ENCODE measurements at regions not wholly inside any gene's neighbourhood (a gene's known extent, or its start where the extent isn't known, plus 50 kb on each side); places are given as distances from the start of the nearest gene placed in this dataset.

DNA sequence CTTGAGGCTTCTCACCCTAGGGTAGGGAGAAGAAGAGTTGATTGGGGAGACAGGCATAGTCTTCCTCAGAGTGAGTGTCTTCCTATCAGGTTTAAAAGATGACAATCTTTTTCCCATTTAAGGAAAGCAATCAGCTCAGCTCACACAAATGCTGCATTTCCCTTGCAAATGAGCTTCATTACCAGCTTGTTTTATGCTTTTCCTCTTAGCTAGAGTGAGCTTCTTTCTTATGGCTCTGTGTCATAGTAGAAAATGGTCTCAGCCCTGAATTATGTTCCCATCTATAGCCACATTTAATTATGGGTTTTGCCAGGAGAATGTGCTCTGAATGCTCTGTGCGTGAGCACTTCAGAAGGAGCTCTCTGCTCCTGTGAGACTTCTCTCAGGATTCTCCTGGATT, 112.8 kb upstream of the NCK2 start:
- TF ChIP-seq POLR2A (IDR thresholded peaks at IDR 0.05; ENCODE audit: extremely low read depth, insufficient read length) (no peak), MYC (IDR thresholded peaks at IDR 0.05; ENCODE audit: low read depth, low read length) (no peak)
- TF ChIP-seq, protein P1, sequence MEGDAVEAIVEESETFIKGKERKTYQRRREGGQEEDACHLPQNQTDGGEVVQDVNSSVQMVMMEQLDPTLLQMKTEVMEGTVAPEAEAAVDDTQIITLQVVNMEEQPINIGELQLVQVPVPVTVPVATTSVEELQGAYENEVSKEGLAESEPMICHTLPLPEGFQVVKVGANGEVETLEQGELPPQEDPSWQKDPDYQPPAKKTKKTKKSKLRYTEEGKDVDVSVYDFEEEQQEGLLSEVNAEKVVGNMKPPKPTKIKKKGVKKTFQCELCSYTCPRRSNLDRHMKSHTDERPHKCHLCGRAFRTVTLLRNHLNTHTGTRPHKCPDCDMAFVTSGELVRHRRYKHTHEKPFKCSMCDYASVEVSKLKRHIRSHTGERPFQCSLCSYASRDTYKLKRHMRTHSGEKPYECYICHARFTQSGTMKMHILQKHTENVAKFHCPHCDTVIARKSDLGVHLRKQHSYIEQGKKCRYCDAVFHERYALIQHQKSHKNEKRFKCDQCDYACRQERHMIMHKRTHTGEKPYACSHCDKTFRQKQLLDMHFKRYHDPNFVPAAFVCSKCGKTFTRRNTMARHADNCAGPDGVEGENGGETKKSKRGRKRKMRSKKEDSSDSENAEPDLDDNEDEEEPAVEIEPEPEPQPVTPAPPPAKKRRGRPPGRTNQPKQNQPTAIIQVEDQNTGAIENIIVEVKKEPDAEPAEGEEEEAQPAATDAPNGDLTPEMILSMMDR (IDR thresholded peaks at IDR 0.05; ENCODE audit: low read depth, low read length), result no peak
- TF ChIP-seq, protein P2, sequence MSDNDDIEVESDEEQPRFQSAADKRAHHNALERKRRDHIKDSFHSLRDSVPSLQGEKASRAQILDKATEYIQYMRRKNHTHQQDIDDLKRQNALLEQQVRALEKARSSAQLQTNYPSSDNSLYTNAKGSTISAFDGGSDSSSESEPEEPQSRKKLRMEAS (IDR thresholded peaks at IDR 0.05; ENCODE audit: low read depth, low read length), result no peak
- no peak for DNase-seq (ENCODE audit: low read depth)
- no peak overlapping the region for H3K4me3 ChIP-seq (ENCODE audit: low read depth, low read length)

DNA sequence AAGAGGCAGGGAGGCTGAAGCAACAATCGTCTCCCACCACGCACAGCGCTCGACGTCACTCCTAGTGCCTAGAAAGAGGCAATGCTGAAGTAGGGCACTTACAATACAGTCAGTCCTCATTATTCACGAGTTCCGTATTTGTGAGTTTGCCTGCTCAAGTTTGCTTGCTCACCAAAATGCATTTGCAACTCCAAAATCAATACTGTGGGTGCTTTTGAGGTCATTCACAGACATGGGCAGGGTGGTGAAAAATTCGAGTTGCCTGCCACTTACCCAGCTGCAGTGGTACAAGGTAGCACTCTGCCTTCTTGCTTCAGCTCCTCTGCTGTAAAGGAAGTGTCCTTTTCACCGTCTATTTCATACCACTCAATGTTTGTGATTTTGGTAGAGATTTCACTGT, 113.7 kb upstream of the NCK2 start:
- TF ChIP-seq POLR2A (IDR thresholded peaks at IDR 0.05; ENCODE audit: extremely low read depth, insufficient read length) (no peak), MYC (IDR thresholded peaks at IDR 0.05; ENCODE audit: low read depth, low read length) (no peak)
- TF ChIP-seq, protein P1 (IDR thresholded peaks at IDR 0.05; ENCODE audit: low read depth, low read length), result no peak
- TF ChIP-seq, protein P2 (IDR thresholded peaks at IDR 0.05; ENCODE audit: low read depth, low read length), result no peak
- DNase-seq (ENCODE audit: low read depth), result no peak
- no peak overlapping the region for H3K4me3 ChIP-seq (ENCODE audit: low read depth, low read length)

DNA sequence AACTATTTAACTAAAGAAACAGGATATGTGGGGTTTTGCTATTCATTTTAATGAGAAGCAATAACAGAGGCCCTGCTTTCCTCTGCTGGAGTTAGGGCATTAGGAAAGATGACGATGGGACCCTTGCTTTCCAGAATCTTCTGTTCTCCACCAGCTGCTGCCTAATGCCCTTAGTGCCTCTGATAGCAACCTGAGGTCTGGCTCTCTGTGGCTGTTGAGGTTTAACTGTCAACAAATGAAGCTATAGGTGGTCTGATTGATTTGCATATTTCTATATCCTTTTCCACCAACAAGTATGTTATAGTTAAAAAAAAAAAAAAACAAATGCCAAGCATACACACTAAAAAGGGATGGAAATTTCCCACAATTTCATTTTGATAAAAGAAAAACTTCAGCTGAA, 115.1 kb upstream of the NCK2 start:
- TF ChIP-seq POLR2A (IDR thresholded peaks at IDR 0.05; ENCODE audit: extremely low read depth, insufficient read length) (no peak), MYC (IDR thresholded peaks at IDR 0.05; ENCODE audit: low read depth, low read length) (no peak)
- TF ChIP-seq, protein P2 (IDR thresholded peaks at IDR 0.05; ENCODE audit: low read depth, low read length), result no peak
- TF ChIP-seq, protein P1 (IDR thresholded peaks at IDR 0.05; ENCODE audit: low read depth, low read length), result no peak
- H3K4me3 ChIP-seq (ENCODE audit: low read depth, low read length), result no peak overlapping the region
- no peak for DNase-seq (ENCODE audit: low read depth)

DNA sequence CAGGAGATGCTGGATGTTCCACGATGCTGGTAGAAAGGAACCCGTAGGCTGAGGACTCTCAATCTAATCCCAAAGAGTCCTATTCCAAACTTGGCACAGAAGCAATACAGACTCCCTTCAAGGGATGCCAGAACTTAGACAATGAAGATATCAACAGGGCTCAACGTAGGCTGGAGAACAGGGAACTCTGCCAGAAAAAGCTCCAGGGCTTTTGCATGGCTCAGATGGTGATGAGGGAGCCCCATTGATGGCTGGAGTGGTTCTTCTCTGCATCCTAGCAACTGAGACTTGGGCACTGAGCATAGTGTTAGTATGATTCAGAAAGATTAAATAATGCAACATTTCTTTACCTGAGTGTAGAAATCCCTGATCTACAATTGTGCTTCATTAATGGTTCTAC, 117.2 kb upstream of the NCK2 start:
- H3K4me3 ChIP-seq (ENCODE audit: low read depth, low read length), result no peak overlapping the region
- no peak for TF ChIP-seq POLR2A (IDR thresholded peaks at IDR 0.05; ENCODE audit: extremely low read depth, insufficient read length)
- TF ChIP-seq, protein P2 (IDR thresholded peaks at IDR 0.05; ENCODE audit: low read depth, low read length), result no peak
- TF ChIP-seq, protein P1 (IDR thresholded peaks at IDR 0.05; ENCODE audit: low read depth, low read length), result no peak
- no peak for TF ChIP-seq MYC (IDR thresholded peaks at IDR 0.05; ENCODE audit: low read depth, low read length)
- no peak for DNase-seq (ENCODE audit: low read depth)

DNA sequence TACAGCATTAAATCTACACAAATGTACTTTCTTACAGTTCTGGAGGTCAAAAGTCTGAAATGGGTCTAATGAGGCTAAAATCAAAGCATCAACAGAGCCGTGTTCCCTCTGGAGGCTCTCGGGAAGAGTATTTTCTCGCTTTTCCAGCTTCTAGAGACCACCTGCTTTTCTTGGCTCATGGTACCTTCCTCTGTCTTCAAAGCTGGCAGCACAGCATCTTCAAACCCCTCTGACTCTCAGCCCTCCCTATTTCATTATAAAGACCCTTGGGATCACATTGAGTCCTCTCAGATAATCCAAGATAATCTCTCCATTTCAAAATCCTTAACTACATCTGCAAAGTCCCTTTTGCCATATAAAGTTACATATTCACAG, 117.8 kb upstream of the NCK2 start:
- no peak for TF ChIP-seq MYC (IDR thresholded peaks at IDR 0.05; ENCODE audit: low read depth, low read length)
- TF ChIP-seq, protein P2 (IDR thresholded peaks at IDR 0.05; ENCODE audit: low read depth, low read length), result no peak
- TF ChIP-seq POLR2A (IDR thresholded peaks at IDR 0.05; ENCODE audit: extremely low read depth, insufficient read length), result no peak
- TF ChIP-seq, protein P1 (IDR thresholded peaks at IDR 0.05; ENCODE audit: low read depth, low read length), result no peak
- DNase-seq (ENCODE audit: low read depth), result no peak
- H3K4me3 ChIP-seq (ENCODE audit: low read depth, low read length), result no peak overlapping the region

All from NB4 (cell line).